Activated CD4-positive, alpha-beta T cell treated with anti-CD3 and anti-CD28 coated beads for 24 hours (primary cell): ENCODE measurements at regions not wholly inside any gene's neighbourhood (a gene's known extent, or its start where the extent isn't known, plus 50 kb on each side); places are given as distances from the start of the nearest gene placed in this dataset.
"Not testable (repeated sequence)": the region's sequence is repeated elsewhere in the genome, so short reads cannot be mapped to it uniquely, and the experiment has no call there.

Experiments used
- DNase-seq, 2 donors: peaks; one replicate each; pipeline ENCODE4 v3.0.0-alpha.2; 2020; ENCODE audit warnings: low read depth in 2 of 2

GRCh38 chr7:68238204-68238805, 1241.7 kb downstream of the TYW1 start:
- no peak for DNase-seq

DNA sequence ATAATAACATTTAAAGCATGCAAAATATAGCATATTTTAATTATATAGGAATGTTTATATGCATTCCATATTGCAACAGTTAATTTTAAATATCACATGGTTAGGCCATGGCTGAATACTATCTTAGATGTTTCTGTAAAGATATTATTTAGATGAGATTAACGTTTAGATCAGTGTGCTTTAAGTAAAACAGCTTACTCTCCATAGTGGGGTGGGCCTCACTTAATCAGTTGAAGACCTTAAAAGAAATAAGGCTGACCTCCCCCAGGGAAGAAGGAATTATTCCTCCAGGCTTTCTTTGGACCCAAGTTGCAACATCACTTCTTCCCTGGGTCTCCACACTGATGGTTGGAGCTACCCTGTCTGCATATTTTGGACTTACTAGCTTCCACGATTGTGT, 1246.5 kb downstream of the TYW1 start:
- DNase-seq = no peak

DNA sequence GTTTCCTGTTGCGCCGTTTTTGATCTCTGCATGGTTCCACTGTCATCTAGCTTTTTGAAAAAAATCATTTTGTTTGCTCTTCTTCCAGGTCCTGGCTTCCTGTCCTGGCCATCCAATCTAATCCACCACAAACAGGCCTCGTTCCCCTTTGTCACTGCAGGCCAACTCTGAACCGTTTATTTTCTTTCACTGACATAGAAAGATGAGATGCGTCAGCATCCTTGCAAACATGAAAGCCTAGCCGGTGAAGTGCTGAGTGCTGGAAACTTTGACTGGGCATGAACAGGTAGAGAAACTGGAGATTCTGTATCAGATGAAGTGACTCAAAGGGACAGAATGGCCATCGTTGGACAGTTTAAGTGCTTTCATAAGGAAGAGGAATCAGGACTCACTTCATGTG, 1247.8 kb downstream of the TYW1 start:
- DNase-seq = no peak

DNA sequence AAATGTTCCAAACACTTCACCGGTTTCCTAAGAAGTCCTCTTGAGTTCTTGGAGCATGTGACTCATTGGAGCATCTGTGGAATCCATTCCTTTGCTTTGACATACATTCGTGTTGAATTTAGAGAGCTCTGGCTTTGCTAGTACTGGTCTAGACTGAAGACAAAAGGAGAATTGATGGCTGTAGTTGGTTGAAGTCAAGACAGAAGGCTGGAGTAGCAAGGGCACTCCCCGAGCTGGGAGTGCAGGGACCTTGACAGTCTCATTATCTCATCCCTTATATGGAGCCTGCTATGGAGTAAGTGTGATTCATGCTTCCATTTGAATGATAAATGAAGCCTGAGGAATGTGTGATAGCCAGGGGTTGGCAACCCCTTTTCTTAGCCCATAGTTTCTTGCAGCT, 1249.1 kb downstream of the TYW1 start:
- no peak for DNase-seq

DNA sequence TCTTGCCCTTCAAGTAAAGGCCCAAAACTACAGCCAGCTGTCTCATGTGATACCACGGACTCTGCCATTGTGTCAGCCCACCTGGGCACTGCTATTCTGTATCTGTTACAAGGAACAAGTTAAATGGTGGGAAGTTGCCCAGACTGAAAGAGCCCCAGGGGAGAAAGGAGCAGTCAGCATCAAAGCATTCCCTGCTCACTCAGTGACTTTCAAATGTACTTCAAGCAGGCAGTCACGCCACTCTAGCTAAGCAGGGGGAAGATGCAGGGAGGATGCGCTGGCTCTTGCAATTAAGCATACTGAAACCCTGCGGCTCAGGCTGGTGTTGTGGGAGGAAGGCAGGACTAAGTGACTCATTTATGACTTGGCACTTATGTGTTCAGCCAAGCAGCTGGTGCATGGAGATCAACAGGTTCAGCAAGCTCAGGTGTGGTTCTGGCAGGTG, 1249.6 kb downstream of the TYW1 start:
- no peak for DNase-seq

- no peak for DNase-seq
These were observed 1250.5 kb downstream of the TYW1 start for GRCh38 chr7:68247126-68247525.

- no peak for DNase-seq
These were observed 1250.9 kb downstream of the TYW1 start for GRCh38 chr7:68247571-68247970.

DNA sequence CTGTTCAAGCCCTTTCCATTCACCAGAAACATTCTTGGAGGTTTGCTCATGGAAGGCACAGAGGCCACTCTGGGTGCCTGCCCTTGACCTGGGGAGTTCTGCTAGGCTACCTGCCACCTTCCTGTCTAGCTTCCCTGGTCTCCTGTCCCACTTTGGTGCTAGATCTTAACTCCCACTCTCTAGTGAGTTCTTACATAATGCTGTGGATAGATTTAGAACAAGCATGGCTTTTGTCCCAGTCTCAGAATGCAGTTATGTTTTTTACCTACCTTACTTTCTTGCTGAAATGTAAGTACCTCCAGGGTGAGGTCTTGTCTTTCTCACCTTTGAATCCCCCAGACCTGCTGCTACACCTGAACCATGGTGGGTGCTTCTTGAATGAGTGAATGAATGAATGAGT, 1252.3 kb downstream of the TYW1 start:
- no peak for DNase-seq

- no peak for DNase-seq
These were observed 1253.0 kb downstream of the TYW1 start for GRCh38 chr7:68249611-68250010.

DNA sequence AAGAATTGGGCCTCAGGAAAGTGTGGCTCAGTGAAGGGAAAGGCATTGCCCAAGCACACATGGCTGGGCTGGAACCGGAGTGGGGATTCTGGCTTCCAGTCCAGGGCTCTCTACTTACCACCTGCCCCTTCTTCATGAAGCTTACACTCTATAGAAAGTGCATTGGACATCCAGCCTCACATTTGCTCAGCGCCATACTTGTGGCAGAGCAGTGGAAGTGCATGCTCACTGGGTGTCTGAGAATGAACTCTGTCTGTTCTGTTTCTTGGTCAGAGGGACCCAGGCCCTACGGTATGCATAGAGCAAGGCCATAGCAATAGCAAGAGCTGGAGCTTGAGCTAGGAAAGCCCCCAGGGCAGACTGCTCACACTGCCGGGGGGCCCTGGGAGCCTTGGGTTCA, 1253.5 kb downstream of the TYW1 start:
- DNase-seq = no peak

GRCh38 chr7:68254815-68255214, 1258.2 kb downstream of the TYW1 start:
- DNase-seq = not testable (repeated sequence)

- no peak for DNase-seq
These were observed 1259.7 kb downstream of the TYW1 start for GRCh38 chr7:68256295-68256694.

DNA sequence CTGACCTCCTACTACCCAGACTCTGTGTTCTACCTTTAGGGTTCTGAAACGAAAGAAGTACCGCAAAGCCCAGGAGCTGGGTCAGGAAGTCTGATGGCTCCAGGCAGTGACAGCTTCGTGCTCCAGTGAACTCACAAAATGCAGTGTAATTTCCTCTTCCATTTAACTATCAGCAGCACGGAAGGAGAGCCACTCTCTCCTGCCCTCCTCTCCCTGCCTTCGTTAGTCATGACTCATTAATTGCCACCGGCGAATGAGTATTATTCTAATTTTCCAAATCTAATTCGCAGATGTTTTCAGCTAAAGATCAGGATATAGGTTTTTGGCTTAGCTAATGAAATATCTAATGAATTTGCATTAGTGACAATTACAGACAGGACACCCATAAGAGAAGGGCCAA, 1262.0 kb downstream of the TYW1 start:
- no peak for DNase-seq

GRCh38 chr7:68265258-68265657, 1268.6 kb downstream of the TYW1 start:
- no peak for DNase-seq

DNA sequence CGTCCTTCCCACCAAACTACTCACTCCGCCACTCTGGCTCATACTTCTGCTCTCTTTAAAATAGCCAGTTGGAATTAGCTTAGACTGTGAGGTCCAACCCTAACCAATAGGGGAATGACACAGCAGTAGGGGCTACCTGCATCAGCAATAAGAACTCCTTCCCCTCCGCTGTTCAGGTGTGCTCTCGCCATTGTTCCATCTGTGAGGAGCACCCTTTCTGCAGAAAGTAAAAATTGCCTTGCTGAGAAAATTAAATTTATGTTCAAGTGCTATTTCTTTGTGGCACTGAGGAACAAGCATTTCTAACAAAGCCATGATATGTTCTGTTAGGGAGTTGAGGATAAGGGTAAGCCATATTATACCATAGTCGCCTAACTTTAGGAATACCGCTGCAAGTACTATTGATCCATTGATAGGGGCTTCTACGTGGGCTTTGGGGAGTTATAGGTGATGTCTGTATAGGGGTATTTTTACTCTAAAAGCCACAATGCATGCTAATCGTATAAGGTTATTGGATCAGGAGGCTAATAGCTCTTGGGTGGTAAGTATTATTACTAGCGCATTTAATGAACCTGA, 1269.5 kb downstream of the TYW1 start:
- DNase-seq = no peak

DNA sequence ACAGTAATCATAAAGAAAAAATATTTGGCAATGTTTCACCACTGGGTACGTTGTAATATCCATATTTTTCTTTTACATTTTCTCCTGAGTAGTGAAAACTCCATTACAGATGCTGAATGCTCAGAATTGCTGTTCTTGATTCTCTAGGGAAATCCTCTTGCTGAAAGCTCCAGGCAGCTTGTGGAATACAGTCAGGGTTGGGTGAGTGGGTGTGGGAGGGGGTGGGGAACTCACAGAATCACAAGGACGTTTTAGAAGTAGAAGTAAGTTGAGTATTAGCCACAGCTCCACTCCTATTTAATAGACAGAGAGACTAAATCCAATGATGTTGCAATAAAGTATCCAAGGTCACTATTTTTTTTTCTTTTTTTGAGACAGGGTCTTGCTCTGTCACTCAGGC, 1270.9 kb downstream of the TYW1 start:
- no peak for DNase-seq

DNA sequence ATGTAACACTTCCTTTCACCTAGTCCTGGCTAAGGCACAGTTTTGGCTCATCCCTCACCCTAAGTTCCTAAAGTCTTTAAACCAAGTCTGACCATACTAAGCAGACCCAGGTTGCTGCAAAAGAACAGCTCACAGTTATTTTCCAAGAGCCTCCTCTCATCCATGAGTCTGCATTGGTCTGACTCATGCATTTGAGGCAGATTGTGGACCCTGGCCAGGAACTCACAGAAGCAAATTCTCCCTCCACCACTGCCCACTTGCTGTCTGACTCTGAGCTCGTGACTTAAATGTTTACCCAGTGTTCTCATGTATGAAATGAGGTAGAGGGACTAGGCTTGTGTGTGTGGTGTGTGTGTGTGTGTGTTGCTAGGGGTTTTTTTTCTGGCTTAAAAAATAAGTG, 1272.8 kb downstream of the TYW1 start:
- DNase-seq = no peak

- DNase-seq = no peak
These were observed 1275.9 kb downstream of the TYW1 start for GRCh38 chr7:68272507-68272906.

- DNase-seq = no peak
These were observed 1280.1 kb downstream of the TYW1 start for GRCh38 chr7:68276725-68277124.

DNA sequence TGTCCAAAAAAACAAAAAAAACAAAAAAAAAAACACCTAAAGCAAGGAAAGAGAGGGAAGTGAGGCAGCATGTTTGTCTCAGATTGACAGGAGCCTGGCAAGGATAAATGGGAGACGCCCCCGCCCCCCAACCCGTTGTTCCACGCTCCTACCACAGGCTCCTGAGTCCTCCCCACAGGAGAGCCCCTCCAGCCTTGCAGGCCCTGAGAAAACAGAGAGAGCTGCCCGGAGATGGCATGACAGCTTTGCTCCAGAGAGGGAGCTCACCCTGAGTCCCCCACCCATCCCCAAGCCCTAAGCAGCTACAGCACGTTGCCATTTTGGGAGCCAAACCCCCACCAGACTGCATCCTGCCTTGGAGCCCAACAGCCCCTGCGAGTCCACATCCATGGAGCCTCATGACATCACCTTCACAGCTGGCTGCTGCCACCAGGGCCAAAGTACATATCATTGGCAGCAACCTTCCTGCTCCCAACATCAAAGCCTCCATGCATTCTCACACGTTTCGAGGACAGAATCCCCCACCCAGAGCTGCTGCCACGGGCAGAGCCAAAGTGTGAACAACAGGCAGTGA, 1283.3 kb downstream of the TYW1 start:
- DNase-seq = no peak

DNA sequence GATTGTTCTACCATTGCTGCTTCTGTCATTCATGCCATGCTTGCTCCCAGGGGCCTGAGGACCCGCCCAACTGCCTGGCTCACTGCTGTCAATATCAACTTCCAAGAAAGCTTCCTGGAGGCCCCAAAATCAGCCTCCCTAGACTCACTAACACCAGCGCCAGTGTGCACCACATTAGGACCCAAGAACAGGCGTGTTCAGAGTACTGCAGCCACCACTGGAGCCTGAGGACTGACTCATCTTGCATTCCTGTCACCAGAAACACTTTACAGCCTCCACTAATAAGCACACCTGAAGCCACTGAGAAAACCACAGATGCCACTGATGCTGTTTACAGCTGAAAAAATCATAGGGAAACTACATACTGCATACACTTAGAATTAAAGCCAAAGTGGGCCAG, 1284.3 kb downstream of the TYW1 start:
- DNase-seq = no peak

GRCh38 chr7:68288144-68288593, 1291.5 kb downstream of the TYW1 start:
- no peak for DNase-seq

DNA sequence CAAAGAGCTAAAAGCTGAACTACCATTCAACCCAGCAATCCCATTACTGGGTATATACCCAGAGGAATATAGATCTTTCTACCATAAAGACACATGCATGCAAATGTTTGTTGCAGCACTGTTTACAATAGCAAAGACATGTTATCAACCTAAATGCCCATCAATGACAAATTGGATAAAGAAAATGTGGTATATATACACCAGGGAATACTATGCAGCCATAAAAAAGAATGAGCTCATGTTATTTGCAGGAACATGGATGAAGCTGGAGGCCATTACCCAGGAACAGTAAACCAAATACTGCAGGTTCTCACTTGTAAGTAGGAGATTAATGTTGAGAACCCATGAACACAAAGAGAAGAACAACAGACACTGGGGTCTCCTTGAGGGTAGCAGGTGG, 1295.1 kb downstream of the TYW1 start:
- DNase-seq = no peak

GRCh38 chr7:68295386-68295785, 1298.8 kb downstream of the TYW1 start:
- DNase-seq = no peak
